NCI-H2196 (cell line): ENCODE measurements at regions not wholly inside any gene's neighbourhood (a gene's known extent, or its start where the extent isn't known, plus 50 kb on each side); places are given as distances from the start of the nearest gene placed in this dataset.
"Not testable (repeated sequence)": the region's sequence is repeated elsewhere in the genome, so short reads cannot be mapped to it uniquely, and the experiment has no call there.

Experiments
- DNase-seq: peaks from one replicate; lab custom pipeline; 2025; ENCODE audit not compliant: unreplicated experiment; lab: John Stamatoyannopoulos, UW

- DNase-seq = peak; percentile 48
Measured at GRCh38 chr12:107515446-107515958, 170.1 kb upstream of the PWP1 start.

DNA sequence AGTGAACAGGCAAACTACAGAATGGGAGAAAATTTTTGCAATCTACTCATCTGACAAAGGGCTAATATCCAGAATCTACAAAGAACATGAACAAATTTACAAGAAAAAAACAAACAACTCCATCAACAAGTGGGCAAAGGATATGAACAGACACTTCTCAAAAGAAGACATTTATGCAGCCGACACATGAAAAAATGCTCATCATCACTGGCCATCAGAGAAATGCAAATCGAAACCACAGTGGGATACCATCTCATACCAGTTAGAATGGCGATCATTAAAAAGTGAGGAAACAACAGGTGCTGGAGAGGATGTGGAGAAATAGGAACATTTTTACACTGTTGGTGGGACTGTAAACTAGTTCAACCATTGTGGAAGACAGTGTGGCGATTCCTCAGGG lies 167.8 kb upstream of the PWP1 start:
- not testable (repeated sequence) for DNase-seq

- DNase-seq = no peak
Measured at GRCh38 chr12:107518868-107519267, 166.7 kb upstream of the PWP1 start.

DNA sequence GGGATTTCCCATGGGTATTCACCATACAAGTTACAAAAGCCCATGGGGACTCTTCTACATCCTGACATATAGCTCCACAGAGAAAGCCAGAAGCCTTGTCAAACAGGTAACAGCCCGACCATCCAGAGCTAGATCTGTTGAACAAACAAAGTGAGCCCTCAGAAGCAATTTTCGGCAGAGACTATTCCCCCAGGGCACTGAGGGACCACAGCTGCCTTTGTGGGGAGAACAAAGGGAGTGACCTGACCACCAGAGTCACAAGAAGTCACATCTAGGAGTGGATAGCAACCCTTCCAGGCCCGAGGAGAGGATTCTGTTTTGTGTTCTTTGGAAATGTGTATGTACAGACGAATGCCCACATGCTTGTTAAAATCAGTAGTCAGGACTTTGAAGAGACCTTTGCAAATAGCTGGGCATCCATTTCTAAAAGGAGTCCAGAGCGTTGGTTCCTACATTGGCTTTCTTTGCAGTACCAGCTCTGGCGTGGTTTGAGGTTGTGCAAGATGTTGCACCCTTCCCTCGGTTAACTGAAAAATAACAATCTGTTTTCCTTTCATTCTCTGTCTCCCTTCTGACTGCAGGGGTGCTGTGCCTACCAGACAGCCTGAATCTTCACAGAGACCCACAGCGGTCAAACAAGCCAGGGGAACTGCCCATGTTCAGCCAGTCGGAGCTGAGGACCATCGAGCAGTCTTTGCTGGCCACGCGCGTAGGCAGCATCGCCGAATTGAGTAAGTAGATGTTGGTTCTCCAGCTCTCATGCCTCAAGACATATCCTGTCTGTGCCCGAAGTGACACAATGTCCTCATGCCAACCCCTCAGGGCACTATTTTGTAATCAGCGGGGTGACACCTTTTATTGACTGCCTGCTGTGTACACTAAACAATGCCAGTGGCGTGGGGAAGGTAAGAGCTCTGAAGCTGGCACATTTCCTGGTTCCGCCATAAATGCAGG lies 165.4 kb upstream of the PWP1 start:
- no peak for DNase-seq

- no peak for DNase-seq
Measured at GRCh38 chr12:107521826-107522355, 163.7 kb upstream of the PWP1 start.

DNA sequence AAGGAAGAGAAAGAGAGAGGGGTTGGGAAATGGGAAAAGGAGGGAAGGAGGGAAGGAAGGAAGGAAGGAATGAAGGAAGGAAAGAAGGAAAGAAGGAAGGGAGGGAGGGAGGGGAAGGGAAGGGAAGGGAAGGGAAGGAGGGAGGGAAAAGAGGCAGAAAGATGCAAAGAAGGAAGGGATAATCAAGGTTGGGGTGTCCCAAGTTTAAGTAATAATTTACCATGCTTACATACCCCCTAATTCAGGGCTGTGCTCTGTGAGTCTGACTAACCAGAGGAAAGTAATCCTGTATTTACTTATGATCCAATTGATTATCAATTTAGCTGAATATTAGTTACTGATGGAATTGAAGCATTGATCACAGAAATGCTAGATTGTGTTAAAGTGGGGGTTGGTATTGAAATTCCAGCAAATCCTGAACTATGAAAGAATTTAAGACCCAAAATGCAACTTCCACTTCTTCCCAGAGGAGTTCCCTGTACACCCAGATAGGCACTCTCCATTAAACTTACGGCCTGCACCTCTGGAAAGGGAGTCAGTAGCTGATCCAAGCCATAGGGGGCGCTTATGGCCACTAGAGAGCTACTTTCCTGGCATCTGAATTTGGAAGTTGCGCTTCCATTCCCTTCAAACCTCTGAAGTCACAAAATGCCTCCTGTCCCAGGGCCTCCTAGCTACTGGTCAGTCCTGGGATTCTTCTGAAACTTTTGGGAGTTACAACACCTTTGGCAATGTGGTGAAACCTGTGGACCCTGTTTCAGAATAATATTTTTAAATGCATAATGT lies 162.7 kb upstream of the PWP1 start:
- no peak for DNase-seq

GRCh38 chr12:107523775-107524535 lies 161.6 kb upstream of the PWP1 start:
- no peak for DNase-seq

GRCh38 chr12:107525063-107525718 lies 160.4 kb upstream of the PWP1 start:
- DNase-seq = no peak

- no peak for DNase-seq
Measured at GRCh38 chr12:107525719-107526554, 159.7 kb upstream of the PWP1 start.

DNA sequence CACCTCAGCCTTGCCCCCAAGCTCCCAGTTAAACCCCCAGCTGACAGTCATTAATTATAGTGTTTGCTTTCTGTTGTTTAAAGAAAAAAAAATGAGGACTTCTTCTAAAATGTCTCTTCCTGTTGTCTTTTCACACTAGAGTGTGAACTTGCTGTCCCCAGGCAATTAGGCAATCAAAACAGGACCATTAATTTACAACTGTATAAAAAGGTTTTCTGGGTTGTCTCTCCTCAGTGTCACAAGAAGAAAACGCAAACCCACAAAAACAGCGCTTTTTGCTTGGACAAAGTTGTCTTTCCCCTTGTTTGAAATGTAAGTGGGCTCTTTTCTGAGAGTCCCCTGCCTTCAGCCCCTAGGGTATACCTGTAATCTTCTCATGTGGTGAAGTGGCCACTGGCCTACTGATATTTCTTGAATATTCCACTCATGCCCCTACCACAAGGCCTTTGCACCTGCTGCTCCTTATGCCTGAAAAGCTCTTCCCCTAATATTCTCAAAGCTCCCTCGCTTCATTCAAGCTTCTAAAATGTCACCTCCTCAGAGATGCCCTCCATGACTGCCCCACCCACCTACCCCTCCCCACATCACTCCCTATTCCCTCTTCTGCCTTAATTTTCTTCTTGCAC lies 158.9 kb upstream of the PWP1 start:
- no peak for DNase-seq

DNA sequence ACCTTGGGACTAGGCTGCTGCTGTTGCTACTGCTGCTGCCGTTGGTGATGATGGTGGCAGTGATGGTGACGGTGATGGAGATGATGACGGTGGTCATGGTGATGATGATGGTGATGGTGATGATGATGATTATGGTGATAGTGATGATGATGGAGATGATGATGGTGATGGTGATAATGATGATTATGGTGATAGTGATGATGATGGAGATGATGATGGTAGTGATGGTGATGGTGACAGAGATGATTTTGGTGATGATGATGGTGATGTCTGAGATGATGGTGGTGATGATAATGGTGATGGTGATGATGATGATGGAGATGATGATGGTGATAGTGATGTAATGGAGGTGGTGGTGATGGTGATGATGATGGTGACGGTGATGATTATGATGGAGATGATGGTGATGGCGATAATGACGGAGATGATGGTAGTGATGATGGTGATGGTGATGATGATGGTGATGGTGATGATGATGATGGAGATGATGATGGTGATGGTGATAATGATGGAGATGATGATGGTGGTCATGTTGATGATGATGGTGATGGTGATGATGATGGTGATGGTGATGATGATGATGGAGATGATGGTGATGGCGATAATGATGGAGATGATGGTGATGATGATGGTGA lies 156.8 kb upstream of the PWP1 start:
- DNase-seq = no peak

DNA sequence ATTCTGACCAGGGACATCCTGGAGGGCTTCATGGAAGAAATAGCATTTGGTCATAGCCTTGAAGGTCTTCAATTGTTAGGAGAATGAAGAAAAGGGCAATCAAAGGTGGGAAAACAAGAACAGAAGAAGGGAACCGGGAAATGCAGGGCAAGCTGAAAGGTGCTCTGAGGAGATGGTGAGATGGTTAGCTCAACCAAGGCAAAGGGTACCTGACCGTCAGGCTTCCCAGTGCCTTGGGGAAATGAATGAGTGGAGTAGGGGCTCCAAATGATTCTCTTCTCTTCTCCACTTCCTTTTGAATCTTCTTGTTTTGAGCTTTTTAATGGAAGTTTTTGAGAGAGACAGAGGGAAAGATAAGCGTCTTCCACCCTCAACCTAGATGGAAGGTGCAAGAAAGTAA lies 155.6 kb upstream of the PWP1 start:
- no peak for DNase-seq

DNA sequence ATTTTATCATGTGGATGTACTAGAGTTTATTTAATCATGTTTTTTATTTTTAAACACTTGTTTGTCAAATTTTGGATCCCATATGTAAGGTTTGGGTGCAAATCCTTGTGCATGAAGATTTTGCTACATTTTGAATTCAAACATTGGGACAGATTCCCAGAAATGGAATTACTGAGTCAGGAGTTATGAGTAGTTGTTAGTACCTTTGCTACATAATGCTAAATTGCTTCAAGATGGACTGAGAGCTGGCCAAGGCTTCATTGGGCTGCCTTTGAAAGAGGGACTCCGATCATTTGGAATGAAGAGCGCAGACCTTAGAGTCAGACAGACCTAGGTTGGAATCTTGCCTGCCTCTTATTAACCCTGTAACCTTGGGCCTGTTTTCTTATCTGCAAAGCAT lies 154.9 kb upstream of the PWP1 start:
- no peak for DNase-seq

DNA sequence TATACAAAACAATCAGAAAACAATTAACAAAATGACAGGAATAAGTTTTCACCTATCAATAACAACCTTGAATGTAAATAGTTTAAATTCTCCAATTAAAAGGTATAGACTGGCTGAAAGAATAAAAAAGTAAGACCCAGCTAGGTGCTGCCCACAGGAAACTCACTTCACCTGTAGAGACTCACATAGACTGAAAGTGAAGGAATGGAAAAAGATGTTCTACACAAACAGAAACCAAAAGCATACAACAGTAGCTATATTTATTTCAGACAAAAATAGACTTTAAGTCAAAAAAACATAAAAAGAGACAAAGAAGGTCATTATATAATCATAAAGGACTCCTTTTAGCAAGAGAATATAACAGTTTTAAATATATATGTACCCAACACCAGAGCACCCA lies 152.4 kb upstream of the PWP1 start:
- DNase-seq = no peak

DNA sequence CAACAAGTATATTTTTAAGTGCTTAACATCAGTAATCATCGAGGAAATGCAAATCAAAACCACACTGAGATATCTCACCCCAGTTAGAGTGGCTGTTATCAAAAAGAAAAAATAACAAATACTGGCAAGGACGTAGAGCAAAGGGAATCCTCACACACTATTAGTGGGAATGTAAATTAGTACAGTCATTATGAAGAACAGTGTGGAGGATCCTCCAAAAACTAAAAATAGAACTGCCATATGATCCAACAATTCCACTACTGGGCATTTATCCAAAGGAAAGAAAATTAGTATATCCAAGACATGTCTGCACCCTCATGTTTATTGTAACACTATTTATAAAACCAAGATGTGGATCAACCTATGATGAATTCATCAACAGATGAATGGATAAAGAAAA lies 149.0 kb upstream of the PWP1 start:
- no peak for DNase-seq

DNA sequence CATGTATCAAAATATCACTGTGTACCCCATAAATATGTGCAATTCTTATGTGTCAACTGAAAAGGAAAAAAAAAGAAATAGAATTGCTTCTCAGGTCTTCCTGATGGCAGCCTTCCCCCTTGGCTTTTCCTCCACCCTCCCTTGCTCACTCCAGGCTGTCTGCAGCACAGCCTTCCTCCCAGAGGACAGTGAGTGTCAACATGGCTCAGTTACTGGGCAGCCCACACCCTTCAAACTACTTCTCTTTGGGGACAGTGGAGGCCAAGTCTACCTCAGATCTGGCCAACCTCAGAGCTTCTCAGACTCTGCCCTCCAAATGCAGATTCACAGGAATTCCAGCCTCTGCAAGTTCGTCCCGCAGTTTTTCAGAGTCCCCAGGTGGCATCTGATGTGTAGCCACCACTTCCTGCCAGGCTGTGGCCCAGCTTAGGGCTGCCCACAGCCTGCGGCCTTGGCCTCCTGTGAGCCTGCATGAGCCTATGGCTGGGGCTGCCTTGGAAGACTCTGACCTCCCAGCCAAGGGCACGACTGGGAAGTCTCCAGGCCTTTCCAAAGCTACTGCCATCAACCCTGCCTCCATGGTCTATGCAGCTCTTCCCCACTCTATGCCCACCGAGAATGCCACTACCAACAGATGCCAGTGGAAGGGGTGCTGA lies 148.0 kb upstream of the PWP1 start:
- DNase-seq = no peak

- no peak for DNase-seq
Measured at GRCh38 chr12:107539196-107539939, 146.2 kb upstream of the PWP1 start.
